Esophagus muscularis mucosa (tissue), 4 donors: ENCODE measurements at regions not wholly inside any gene's neighbourhood (a gene's known extent, or its start where the extent isn't known, plus 50 kb on each side); places are given as distances from the start of the nearest gene placed in this dataset.

Experiments
- DNase-seq: peaks from one replicate; pipeline ENCODE4 v3.0.0-alpha.2; 2017; ENCODE audit errors: extremely low spot score
- H3K27ac ChIP-seq, 4 donors: fragments of 200-600 bp; sonication (generic); replicated peaks in 1 of 4; 1 replicate in 3 of 4; 2 replicates in 1 of 4; pipeline ENCODE4 v1.5.1; 2016 to 2019; ENCODE audit warnings: mild to moderate bottlenecking in 1 of 4
- H3K27me3 ChIP-seq, 4 donors: fragments of 200-600 bp; sonication (generic); one replicate each; pipeline versions ENCODE4 v1.5.1 to v1.6.0; 2016 to 2019
- H3K36me3 ChIP-seq, 4 donors: fragments of 200-600 bp; sonication (generic); one replicate each; pipeline ENCODE4 v1.5.1; 2016 to 2019
- H3K4me1 ChIP-seq, 4 donors: fragments of 200-600 bp; sonication (generic); one replicate each; pipeline ENCODE4 v1.5.1; 2016 to 2019
- H3K4me3 ChIP-seq, 4 donors: fragments of 200-600 bp; sonication (generic); 1 replicate in 2 of 4; 2 replicates in 2 of 4; pipeline ENCODE4 v1.5.1; 2016 to 2019; ENCODE audit warnings: mild to moderate bottlenecking in 4 of 4, moderate library complexity in 1 of 4
- H3K9me3 ChIP-seq, 4 donors: fragments of 200-600 bp; sonication (generic); 1 replicate in 3 of 4; 2 replicates in 1 of 4; pipeline ENCODE4 v1.5.1; 2016 to 2019
- EP300 ChIP-seq: sonication (generic); formaldehyde crosslinking; IDR thresholded peaks from one replicate; pipeline ENCODE4 v1.6.1; 2017; ENCODE audit warnings: antibody characterized with exemption
- POLR2A ChIP-seq: fragments of 450-650 bp; IDR thresholded peaks from one replicate; pipeline ENCODE4 v1.6.1; 2017; ENCODE audit warnings: antibody characterized with exemption, moderate library complexity, mild to moderate bottlenecking, low read depth
- POLR2AphosphoS5 ChIP-seq, 2 donors: sonication (generic); formaldehyde crosslinking; IDR thresholded peaks; one replicate each; pipeline ENCODE4 v1.6.1; 2017; ENCODE audit warnings: antibody characterized with exemption in 2 of 2
- WGBS: methylation state at CpG from one replicate; pipeline ENCODE4 v1.1.5; 2018; 5-methylcytosine and 5-hydroxymethylcytosine counted together
- intact Hi-C: fragments of 100-400 bp; cut with DNase I; formaldehyde crosslinking; loops from one replicate; pipeline ENCODE4 v1.15.1; 2023
- TF ChIP-seq, protein P1 (sequence below), 3 experiments: fragments of 200-600 bp in 2 of 3; fragments of 450-650 bp in 1 of 3; sonication (generic) in 2 of 3; IDR thresholded peaks; one replicate each; pipeline ENCODE4 v1.5.1; 2017 to 2019; ENCODE audit warnings: antibody characterized with exemption in 3 of 3, mild to moderate bottlenecking in 2 of 3, moderate library complexity in 1 of 3

GRCh38 chr2:194566907-194567660, 1089.9 kb upstream of the SLC39A10 start:
- Histone ChIP-seq H3K27me3 (no peaks in the 10 kb centered on the region), H3K4me1 (peaks cover 0 to 26% (median 17%) of the 10 kb centered on the region in 4 donors), H3K9me3 (no peaks in the 10 kb centered on the region), H3K4me3 (no peak overlapping the region), H3K27ac (peak overlapping the region in 1 of 4 donors; percentile 16), H3K36me3 (no peaks in the 10 kb centered on the region)
- DNase-seq, result no peak
- WGBS, result 93% methylated on average over 1 of the region's 1 CpG
- TF ChIP-seq, protein P1, sequence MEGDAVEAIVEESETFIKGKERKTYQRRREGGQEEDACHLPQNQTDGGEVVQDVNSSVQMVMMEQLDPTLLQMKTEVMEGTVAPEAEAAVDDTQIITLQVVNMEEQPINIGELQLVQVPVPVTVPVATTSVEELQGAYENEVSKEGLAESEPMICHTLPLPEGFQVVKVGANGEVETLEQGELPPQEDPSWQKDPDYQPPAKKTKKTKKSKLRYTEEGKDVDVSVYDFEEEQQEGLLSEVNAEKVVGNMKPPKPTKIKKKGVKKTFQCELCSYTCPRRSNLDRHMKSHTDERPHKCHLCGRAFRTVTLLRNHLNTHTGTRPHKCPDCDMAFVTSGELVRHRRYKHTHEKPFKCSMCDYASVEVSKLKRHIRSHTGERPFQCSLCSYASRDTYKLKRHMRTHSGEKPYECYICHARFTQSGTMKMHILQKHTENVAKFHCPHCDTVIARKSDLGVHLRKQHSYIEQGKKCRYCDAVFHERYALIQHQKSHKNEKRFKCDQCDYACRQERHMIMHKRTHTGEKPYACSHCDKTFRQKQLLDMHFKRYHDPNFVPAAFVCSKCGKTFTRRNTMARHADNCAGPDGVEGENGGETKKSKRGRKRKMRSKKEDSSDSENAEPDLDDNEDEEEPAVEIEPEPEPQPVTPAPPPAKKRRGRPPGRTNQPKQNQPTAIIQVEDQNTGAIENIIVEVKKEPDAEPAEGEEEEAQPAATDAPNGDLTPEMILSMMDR (IDR thresholded peaks at IDR 0.05), result no peak
- no peak for TF ChIP-seq POLR2AphosphoS5 (IDR thresholded peaks at IDR 0.05)
- TF ChIP-seq POLR2A, result no peak
- no peak for TF ChIP-seq EP300
- intact Hi-C loops, result no loop called here

GRCh38 chr2:194564422-194564821, 1092.6 kb upstream of the SLC39A10 start:
- H3K4me1 ChIP-seq, result peaks cover 0 to 26% (median 17%) of the 10 kb centered on the region in 4 donors
- WGBS, result 21% methylated on average over 2 of the region's 2 CpGs
- H3K36me3 ChIP-seq, result no peaks in the 10 kb centered on the region
- no peaks in the 10 kb centered on the region for H3K9me3 ChIP-seq
- TF ChIP-seq EP300 (no peak), POLR2A (no peak), POLR2AphosphoS5 (IDR thresholded peaks at IDR 0.05) (no peak)
- TF ChIP-seq, protein P1 (IDR thresholded peaks at IDR 0.05), result no peak
- no peak overlapping the region for H3K4me3 ChIP-seq
- intact Hi-C loops, result no loop called here
- no peak for DNase-seq
- H3K27ac ChIP-seq, result peak overlapping the region in 1 of 4 donors; percentile 2
- no peaks in the 10 kb centered on the region for H3K27me3 ChIP-seq

DNA sequence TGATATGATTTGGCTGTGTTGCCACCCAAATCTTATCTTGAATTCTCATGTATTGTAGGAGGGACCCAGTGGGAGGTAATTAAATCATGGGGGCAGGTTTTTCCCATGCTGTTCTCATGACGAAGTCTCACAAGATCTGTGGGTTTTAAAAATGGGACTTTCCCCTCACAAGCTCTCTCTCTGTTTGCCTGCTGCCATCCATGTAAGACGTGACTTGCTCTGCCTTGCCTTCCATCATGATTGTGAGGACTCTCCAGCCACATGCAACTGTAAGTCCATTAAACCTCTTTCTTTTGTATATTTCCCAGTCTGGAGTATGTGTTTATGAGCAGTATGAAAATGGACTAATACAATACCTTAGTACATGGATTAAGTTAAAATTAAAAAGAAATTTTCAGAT, 1094.7 kb upstream of the SLC39A10 start:
- 90% methylated on average over 2 of the region's 2 CpGs for WGBS
- H3K4me1 ChIP-seq, result peaks cover 0 to 13% (median 11%) of the 10 kb centered on the region in 4 donors
- H3K9me3 ChIP-seq, result no peaks in the 10 kb centered on the region
- DNase-seq, result no peak
- H3K27me3 ChIP-seq, result no peaks in the 10 kb centered on the region
- H3K27ac ChIP-seq, result no peak overlapping the region
- H3K36me3 ChIP-seq, result no peaks in the 10 kb centered on the region
- H3K4me3 ChIP-seq, result no peak overlapping the region
- TF ChIP-seq POLR2AphosphoS5 (IDR thresholded peaks at IDR 0.05) (no peak), POLR2A (no peak), EP300 (no peak)
- TF ChIP-seq, protein P1 (IDR thresholded peaks at IDR 0.05), result no peak
- intact Hi-C loops, result no loop called here

GRCh38 chr2:194559964-194560363, 1097.1 kb upstream of the SLC39A10 start:
- no peaks in the 10 kb centered on the region for H3K36me3 ChIP-seq
- no peaks in the 10 kb centered on the region for H3K9me3 ChIP-seq
- intact Hi-C loops, result no loop called here
- 77% methylated on average over 3 of the region's 3 CpGs for WGBS
- H3K4me3 ChIP-seq, result no peak overlapping the region
- TF ChIP-seq, protein P1 (IDR thresholded peaks at IDR 0.05), result no peak
- TF ChIP-seq EP300 (no peak), POLR2A (no peak), POLR2AphosphoS5 (IDR thresholded peaks at IDR 0.05) (no peak)
- no peaks in the 10 kb centered on the region for H3K27me3 ChIP-seq
- DNase-seq, result no peak
- peaks cover 0 to 22% (median 16%) of the 10 kb centered on the region in 4 donors for H3K4me1 ChIP-seq
- H3K27ac ChIP-seq, result no peak overlapping the region
